Neural progenitor cell (in vitro differentiated cells): ENCODE measurements at regions not wholly inside any gene's neighbourhood (a gene's known extent, or its start where the extent isn't known, plus 50 kb on each side); places are given as distances from the start of the nearest gene placed in this dataset.

ENCODE experiments used
- DNase-seq: peaks from one replicate; pipeline ENCODE4 v3.0.0-alpha.2; 2016; ENCODE audit warnings: low spot score
- H2AFZ ChIP-seq: fragments of 200-600 bp; sonication (generic); replicated peaks from 2 replicates; pipeline ENCODE4 v1.6.1; 2016; ENCODE audit warnings: antibody characterized with exemption
- H3F3A ChIP-seq: fragments of 200-600 bp; sonication (generic); 2 replicates; pipeline ENCODE4 v1.6.1; 2016; ENCODE audit warnings: antibody characterized with exemption, low read depth
- H3K27ac ChIP-seq: fragments of 200-600 bp; sonication (generic); 2 replicates; pipeline ENCODE4 v1.5.1; 2016; ENCODE audit warnings: mild to moderate bottlenecking
- H3K27me3 ChIP-seq: fragments of 200-600 bp; sonication (generic); 2 replicates; pipeline ENCODE4 v1.6.1; 2016; ENCODE audit warnings: mild to moderate bottlenecking, moderate library complexity
- H3K36me3 ChIP-seq: fragments of 200-600 bp; sonication (generic); 2 replicates; pipeline ENCODE4 v1.5.1; 2016
- H3K4me1 ChIP-seq: fragments of 200-600 bp; sonication (generic); 2 replicates; pipeline ENCODE4 v1.6.1; 2016; ENCODE audit warnings: mixed run types
- H3K4me2 ChIP-seq: fragments of 200-600 bp; sonication (generic); 2 replicates; pipeline ENCODE4 v1.6.1; 2016
- H3K4me3 ChIP-seq: fragments of 200-600 bp; sonication (generic); 2 replicates; pipeline ENCODE4 v1.5.1; 2016
- H3K79me2 ChIP-seq: fragments of 200-600 bp; sonication (generic); 2 replicates; pipeline ENCODE4 v1.6.1; 2016; ENCODE audit warnings: low read depth
- H3K9ac ChIP-seq: fragments of 200-600 bp; sonication (generic); 2 replicates; pipeline ENCODE4 v1.6.1; 2016
- H3K9me3 ChIP-seq: fragments of 200-600 bp; sonication (generic); 2 replicates; pipeline ENCODE4 v1.5.1; 2016; ENCODE audit warnings: low read depth
- H4K20me1 ChIP-seq: fragments of 200-600 bp; sonication (generic); 2 replicates; pipeline ENCODE4 v1.6.1; 2016; ENCODE audit warnings: low read depth
- H3K27ac Mint-ChIP-seq: 3 replicates; pipeline ENCODE4 v1.8.0; 2021; ENCODE audit warnings: mixed read lengths
- H3K27me3 Mint-ChIP-seq: 2 replicates; pipeline ENCODE4 v1.8.0; 2022; ENCODE audit warnings: low read depth, mild to moderate bottlenecking, inconsistent platforms, moderate library complexity, mixed read lengths; ENCODE audit not compliant: insufficient read depth
- H3K36me3 Mint-ChIP-seq: 3 replicates; pipeline ENCODE4 v1.8.0; 2021; ENCODE audit warnings: mixed read lengths
- H3K4me1 Mint-ChIP-seq: 3 replicates; pipeline ENCODE4 v1.8.0; 2021; ENCODE audit warnings: mixed read lengths
- H3K4me3 Mint-ChIP-seq: 3 replicates; pipeline ENCODE4 v1.8.0; 2021; ENCODE audit warnings: mild to moderate bottlenecking, moderate library complexity, mixed read lengths
- H3K9me3 Mint-ChIP-seq: 3 replicates; pipeline ENCODE4 v1.8.0; 2020; ENCODE audit warnings: mixed read lengths
- EZH2 ChIP-seq: fragments of 200-600 bp; sonication (generic); IDR thresholded peaks from 2 replicates; pipeline ENCODE4 v1.6.1; 2017; ENCODE audit warnings: antibody characterized with exemption, mild to moderate bottlenecking, moderate library complexity
- EZH2phosphoT487 ChIP-seq: fragments of 200-600 bp; sonication (generic); IDR thresholded peaks from 2 replicates; pipeline ENCODE4 v1.6.1; 2017; ENCODE audit warnings: antibody characterized with exemption
- TF ChIP-seq, protein P1 (sequence below): fragments of 200-600 bp; sonication (generic); IDR thresholded peaks from 2 replicates; pipeline ENCODE4 v1.5.1; 2017; ENCODE audit warnings: antibody characterized with exemption, mild to moderate bottlenecking

DNA sequence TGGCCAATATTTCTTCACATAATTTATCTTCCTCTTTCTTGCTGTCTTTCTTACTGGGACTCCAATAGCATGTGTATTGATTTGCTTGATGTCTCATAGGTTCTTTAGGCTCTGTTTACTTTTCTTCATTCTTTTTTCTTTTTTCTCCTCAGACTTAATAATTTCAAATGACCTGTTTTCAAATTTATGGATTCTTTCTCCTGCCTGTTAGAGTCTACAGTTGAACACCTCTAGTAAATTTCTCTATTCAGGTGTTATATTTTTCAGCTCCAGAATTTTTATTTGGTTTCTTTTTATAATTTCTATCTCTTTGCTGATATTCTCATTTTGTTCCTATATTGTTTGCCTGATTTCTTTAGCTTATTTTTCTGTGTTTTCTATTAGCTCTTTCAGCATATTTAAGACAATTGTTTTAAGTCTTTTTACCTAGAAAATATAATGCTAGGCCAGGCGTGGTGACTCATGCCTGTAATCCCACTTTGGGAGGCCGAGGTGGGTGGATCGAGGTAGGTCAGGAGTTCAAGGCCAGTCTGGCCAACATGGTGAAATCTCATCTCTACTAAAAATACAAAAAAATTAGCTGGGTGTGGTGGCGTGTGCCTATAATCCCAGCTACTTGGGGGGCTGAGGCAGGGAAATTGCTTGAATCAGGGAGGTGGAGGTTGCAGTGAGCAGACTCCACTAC lies 61.9 kb upstream of the TNS3 start:
- peaks cover 6% of the 10 kb centered on the region for H3K27me3 Mint-ChIP-seq
- no peak for TF ChIP-seq EZH2phosphoT487
- TF ChIP-seq EZH2, result no peak
- TF ChIP-seq, protein P1, sequence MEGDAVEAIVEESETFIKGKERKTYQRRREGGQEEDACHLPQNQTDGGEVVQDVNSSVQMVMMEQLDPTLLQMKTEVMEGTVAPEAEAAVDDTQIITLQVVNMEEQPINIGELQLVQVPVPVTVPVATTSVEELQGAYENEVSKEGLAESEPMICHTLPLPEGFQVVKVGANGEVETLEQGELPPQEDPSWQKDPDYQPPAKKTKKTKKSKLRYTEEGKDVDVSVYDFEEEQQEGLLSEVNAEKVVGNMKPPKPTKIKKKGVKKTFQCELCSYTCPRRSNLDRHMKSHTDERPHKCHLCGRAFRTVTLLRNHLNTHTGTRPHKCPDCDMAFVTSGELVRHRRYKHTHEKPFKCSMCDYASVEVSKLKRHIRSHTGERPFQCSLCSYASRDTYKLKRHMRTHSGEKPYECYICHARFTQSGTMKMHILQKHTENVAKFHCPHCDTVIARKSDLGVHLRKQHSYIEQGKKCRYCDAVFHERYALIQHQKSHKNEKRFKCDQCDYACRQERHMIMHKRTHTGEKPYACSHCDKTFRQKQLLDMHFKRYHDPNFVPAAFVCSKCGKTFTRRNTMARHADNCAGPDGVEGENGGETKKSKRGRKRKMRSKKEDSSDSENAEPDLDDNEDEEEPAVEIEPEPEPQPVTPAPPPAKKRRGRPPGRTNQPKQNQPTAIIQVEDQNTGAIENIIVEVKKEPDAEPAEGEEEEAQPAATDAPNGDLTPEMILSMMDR, result no peak
- Histone ChIP-seq H3K36me3 (peaks cover 3% of the 10 kb centered on the region), H3K27me3 (no peaks in the 10 kb centered on the region), H4K20me1 (no peaks in the 10 kb centered on the region), H3K9me3 (peaks cover 12% of the 10 kb centered on the region), H3K4me3 (no peak overlapping the region), H3K4me2 (no peak overlapping the region), H2AFZ (no peak overlapping the region), H3F3A (peaks cover 22% of the 10 kb centered on the region), H3K79me2 (no peaks in the 10 kb centered on the region), H3K27ac (no peak overlapping the region), H3K9ac (no peak overlapping the region), H3K4me1 (peaks cover 35% of the 10 kb centered on the region)
- peaks cover 21% of the 10 kb centered on the region for H3K9me3 Mint-ChIP-seq
- H3K27ac Mint-ChIP-seq, result no peak overlapping the region
- H3K4me3 Mint-ChIP-seq, result no peak overlapping the region
- H3K36me3 Mint-ChIP-seq, result peaks cover 9% of the 10 kb centered on the region
- H3K4me1 Mint-ChIP-seq, result peaks cover 34% of the 10 kb centered on the region
- no peak for DNase-seq

DNA sequence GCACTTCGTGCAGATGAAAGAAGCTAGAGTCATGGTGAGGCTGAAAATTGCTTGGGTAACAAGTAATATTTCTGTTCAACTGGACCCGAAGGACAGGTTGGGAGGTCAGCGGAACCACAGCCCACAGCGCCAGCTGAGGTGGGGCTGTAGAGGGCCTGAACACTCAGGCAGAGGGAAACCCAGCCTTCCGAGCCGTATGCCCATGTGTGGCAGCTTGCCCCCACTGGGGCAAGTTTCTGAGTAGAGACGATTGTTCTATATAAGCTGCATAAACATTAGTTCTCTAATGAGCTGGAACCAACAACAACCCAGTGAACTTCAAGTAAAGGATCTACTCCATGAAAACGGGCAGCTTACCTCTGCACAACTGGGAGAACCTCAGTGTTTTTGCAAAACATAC lies 58.4 kb upstream of the TNS3 start:
- H2AFZ ChIP-seq, result no peak overlapping the region
- TF ChIP-seq, protein P1, result no peak
- TF ChIP-seq EZH2 (no peak), EZH2phosphoT487 (no peak)
- H3K4me2 ChIP-seq, result peak overlapping the region; percentile 59
- H4K20me1 ChIP-seq, result no peaks in the 10 kb centered on the region
- Mint-ChIP-seq H3K9me3 (peaks cover 21% of the 10 kb centered on the region), H3K27me3 (peaks cover 10% of the 10 kb centered on the region), H3K27ac (no peak overlapping the region), H3K4me3 (no peak overlapping the region), H3K4me1 (peaks cover 46% of the 10 kb centered on the region), H3K36me3 (peaks cover 9% of the 10 kb centered on the region)
- H3K27ac ChIP-seq, result peak overlapping the region; percentile 4
- H3K4me1 ChIP-seq, result peaks cover 29% of the 10 kb centered on the region
- H3K27me3 ChIP-seq, result no peaks in the 10 kb centered on the region
- no peak for DNase-seq
- no peak overlapping the region for H3K9ac ChIP-seq
- H3K9me3 ChIP-seq, result peaks cover 12% of the 10 kb centered on the region
- H3K79me2 ChIP-seq, result no peaks in the 10 kb centered on the region
- peaks cover 3% of the 10 kb centered on the region for H3K36me3 ChIP-seq
- H3F3A ChIP-seq, result peaks cover 17% of the 10 kb centered on the region
- no peak overlapping the region for H3K4me3 ChIP-seq

DNA sequence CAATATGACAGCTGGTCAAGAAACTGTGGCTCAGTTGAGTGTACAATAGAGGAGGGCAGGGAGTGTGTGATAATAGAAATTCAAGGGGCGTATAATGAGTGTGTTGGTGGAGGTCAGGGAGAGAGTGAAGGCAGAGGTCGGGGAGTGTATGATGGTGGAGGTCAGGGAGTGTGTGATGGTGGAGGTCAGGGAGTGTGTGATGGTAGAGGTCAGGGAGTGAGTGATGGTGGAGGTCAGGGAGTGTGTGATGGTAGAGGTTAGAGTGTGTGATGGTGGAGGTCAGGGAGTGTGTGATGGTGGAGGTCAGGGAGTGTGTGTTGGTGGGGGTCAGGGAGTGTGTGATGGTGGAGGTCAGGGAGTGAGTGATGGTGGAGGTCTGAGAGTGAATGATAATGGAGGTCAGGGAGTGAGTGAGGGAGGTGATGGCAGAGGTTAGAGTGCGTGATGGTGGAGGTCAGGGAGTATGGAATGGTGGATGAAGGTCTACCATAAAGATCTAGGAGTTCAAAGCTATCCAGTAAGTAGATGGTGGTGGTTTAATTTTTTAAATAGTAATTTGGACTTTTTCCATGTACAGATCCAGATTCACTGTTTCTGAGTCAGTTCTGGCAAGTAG lies 57.7 kb upstream of the TNS3 start:
- peaks cover 8% of the 10 kb centered on the region for H3K27me3 Mint-ChIP-seq

More for the DNA sequence above, 57.7 kb upstream of the TNS3 start:
- Histone ChIP-seq H3K9ac (no peak overlapping the region), H3K27me3 (no peaks in the 10 kb centered on the region), H3K27ac (no peak overlapping the region), H3K36me3 (peaks cover 3% of the 10 kb centered on the region), H2AFZ (no peak overlapping the region), H4K20me1 (no peaks in the 10 kb centered on the region), H3K9me3 (peaks cover 12% of the 10 kb centered on the region), H3K4me3 (no peak overlapping the region), H3F3A (peaks cover 17% of the 10 kb centered on the region), H3K4me2 (no peak overlapping the region), H3K4me1 (peaks cover 29% of the 10 kb centered on the region), H3K79me2 (no peaks in the 10 kb centered on the region)
- Mint-ChIP-seq H3K4me3 (peak overlapping the region; percentile 5), H3K4me1 (peaks cover 50% of the 10 kb centered on the region), H3K27ac (peak overlapping the region; percentile 3), H3K9me3 (peaks cover 16% of the 10 kb centered on the region), H3K36me3 (peaks cover 4% of the 10 kb centered on the region)
- TF ChIP-seq, protein P1, result no peak
- TF ChIP-seq EZH2phosphoT487, result no peak
- no peak for TF ChIP-seq EZH2
- DNase-seq, result no peak
